CD4-positive, alpha-beta T cell (primary cell): ENCODE measurements at regions not wholly inside any gene's neighbourhood (a gene's known extent, or its start where the extent isn't known, plus 50 kb on each side); places are given as distances from the start of the nearest gene placed in this dataset.

Experiments
- ATAC-seq: fragments of 200-7000 bp; cut with Tn5 transposase; one replicate; pipeline ENCODE4 v1.10.0; 2022; ENCODE audit warnings: mild to moderate bottlenecking; ENCODE audit not compliant: poor library complexity
- CTCF ChIA-PET: fragments of 350-600 bp; sonication (Branson Sonifier 250); formaldehyde crosslinking; loops from one replicate; lab custom pipeline; 2021; ENCODE audit warnings: antibody characterized with exemption, inconsistent platforms; lab: Charles Lee
- POLR2A ChIA-PET: fragments of 350-600 bp; sonication (Branson Sonifier 250); formaldehyde crosslinking; loops from one replicate; lab custom pipeline; 2021; ENCODE audit warnings: antibody characterized with exemption, inconsistent platforms; lab: Charles Lee
- DNase-seq, 14 experiments: peaks; one replicate each; pipeline ENCODE4 v3.0.0-alpha.2; 2013 to 2020; ENCODE audit warnings: mixed read lengths in 2 of 14
- H3K27ac ChIP-seq, 2 donors: one replicate each; pipeline versions ENCODE4 v1.5.1 to v1.7.0; 2013; ENCODE audit warnings: low read length in 2 of 2, low read depth in 1 of 2, mild to moderate bottlenecking in 1 of 2
- H3K27me3 ChIP-seq, 2 experiments: 1 replicate in 1 of 2; 2 replicates in 1 of 2; pipeline versions ENCODE4 v1.6.1 to v1.7.0; 2013; ENCODE audit warnings: low read length in 2 of 2, control low read depth in 1 of 2, mild to moderate bottlenecking in 1 of 2, moderate library complexity in 1 of 2; ENCODE audit not compliant: insufficient read depth in 2 of 2, control insufficient read depth in 1 of 2
- H3K36me3 ChIP-seq: one replicate; pipeline ENCODE4 v1.6.1; 2013; ENCODE audit warnings: low read length, control low read depth; ENCODE audit not compliant: insufficient read depth
- H3K4me1 ChIP-seq: one replicate; pipeline ENCODE4 v1.6.1; 2013; ENCODE audit warnings: low read length, control low read depth; ENCODE audit not compliant: insufficient read depth
- H3K4me3 ChIP-seq: one replicate; pipeline ENCODE4 v1.5.1; 2013; ENCODE audit warnings: mild to moderate bottlenecking, low read length, moderate library complexity
- H3K9me3 ChIP-seq, 2 experiments: 1 replicate in 1 of 2; 2 replicates in 1 of 2; pipeline versions ENCODE4 v1.6.1 to v1.7.0; 2013; ENCODE audit warnings: low read length in 2 of 2, mild to moderate bottlenecking in 2 of 2, control low read depth in 1 of 2, moderate library complexity in 1 of 2; ENCODE audit not compliant: control insufficient read depth in 1 of 2, insufficient read depth in 1 of 2
- H3K27ac Mint-ChIP-seq: one replicate; pipeline ENCODE4 v1.8.0; 2020; ENCODE audit warnings: mixed read lengths
- H3K27me3 Mint-ChIP-seq: one replicate; pipeline ENCODE4 v1.8.0; 2021; ENCODE audit warnings: mixed read lengths
- H3K36me3 Mint-ChIP-seq: one replicate; pipeline ENCODE4 v1.8.0; 2021; ENCODE audit warnings: low read depth, mixed read lengths
- H3K4me1 Mint-ChIP-seq: one replicate; pipeline ENCODE4 v1.8.0; 2021; ENCODE audit warnings: low read depth, mixed read lengths
- H3K4me3 Mint-ChIP-seq: one replicate; pipeline ENCODE4 v1.8.0; 2020; ENCODE audit warnings: mild to moderate bottlenecking, mixed read lengths
- H3K9me3 Mint-ChIP-seq: one replicate; pipeline ENCODE4 v1.8.0; 2020; ENCODE audit warnings: mixed read lengths
- intact Hi-C, 2 experiments: fragments of 100-400 bp; cut with DNase I in 1 of 2; cut with micrococcal nuclease in 1 of 2; formaldehyde crosslinking; loops; one replicate each; pipeline versions ENCODE4 v1.15.1 to v1.9.0; 2023 to 2025; cut with DNase I, micrococcal nuclease
- TF ChIP-seq, protein P1 (sequence below): fragments of 200-600 bp; IDR thresholded peaks from one replicate; pipeline ENCODE4 v1.8.0; 2022; ENCODE audit warnings: antibody characterized with exemption, mild to moderate bottlenecking

DNA sequence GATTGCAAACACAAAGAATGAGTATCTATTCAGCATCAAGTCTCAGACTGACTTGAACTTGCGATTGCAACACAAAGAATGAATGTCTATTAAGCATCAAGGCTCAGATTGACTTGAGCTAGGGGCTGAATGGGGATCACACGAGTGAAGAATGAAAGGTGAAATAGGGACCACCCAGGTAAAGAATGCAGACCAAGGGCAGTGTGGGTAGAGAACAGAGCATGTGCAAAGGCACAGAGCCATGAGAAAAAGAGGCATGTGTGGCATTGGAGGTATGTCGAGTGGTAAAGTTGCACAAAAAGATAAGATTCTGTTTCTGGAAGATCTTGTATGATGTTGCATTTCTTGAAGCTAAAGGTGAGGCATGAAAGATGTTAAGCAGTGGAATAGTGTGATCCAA, 119.4 kb upstream of the GPR149 start:
- CTCF ChIA-PET, result no interaction called here
- POLR2A ChIA-PET, result no interaction called here

DNA sequence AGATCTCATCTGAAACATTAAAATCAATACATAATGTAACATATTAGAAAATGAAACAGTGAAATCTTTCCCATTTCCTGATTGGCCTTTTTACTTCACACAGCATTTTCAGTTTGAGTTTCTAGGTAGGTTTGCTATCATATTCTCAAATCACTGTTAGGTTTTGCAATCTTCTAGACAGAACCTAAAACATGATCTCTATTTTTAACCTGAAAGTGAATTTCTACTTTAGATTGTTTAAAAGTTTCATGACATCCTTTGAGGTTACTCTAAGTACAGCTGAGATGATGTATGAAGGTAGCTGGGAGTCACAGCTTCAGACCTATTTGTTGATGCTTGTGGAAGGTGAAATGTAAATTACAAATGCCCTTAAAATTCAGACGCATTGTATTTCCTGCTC, 118.4 kb upstream of the GPR149 start:
- no peak overlapping the region for H3K4me3 ChIP-seq
- intact Hi-C loops, result no loop called here
- no peaks in the 10 kb centered on the region for H3K27me3 ChIP-seq
- CTCF ChIA-PET, result no interaction called here
- POLR2A ChIA-PET, result no interaction called here
- H3K36me3 Mint-ChIP-seq, result no peaks in the 10 kb centered on the region
- H3K4me1 Mint-ChIP-seq, result no peaks in the 10 kb centered on the region
- no peaks in the 10 kb centered on the region for H3K27me3 Mint-ChIP-seq
- H3K27ac Mint-ChIP-seq, result no peak overlapping the region
- TF ChIP-seq, protein P1, sequence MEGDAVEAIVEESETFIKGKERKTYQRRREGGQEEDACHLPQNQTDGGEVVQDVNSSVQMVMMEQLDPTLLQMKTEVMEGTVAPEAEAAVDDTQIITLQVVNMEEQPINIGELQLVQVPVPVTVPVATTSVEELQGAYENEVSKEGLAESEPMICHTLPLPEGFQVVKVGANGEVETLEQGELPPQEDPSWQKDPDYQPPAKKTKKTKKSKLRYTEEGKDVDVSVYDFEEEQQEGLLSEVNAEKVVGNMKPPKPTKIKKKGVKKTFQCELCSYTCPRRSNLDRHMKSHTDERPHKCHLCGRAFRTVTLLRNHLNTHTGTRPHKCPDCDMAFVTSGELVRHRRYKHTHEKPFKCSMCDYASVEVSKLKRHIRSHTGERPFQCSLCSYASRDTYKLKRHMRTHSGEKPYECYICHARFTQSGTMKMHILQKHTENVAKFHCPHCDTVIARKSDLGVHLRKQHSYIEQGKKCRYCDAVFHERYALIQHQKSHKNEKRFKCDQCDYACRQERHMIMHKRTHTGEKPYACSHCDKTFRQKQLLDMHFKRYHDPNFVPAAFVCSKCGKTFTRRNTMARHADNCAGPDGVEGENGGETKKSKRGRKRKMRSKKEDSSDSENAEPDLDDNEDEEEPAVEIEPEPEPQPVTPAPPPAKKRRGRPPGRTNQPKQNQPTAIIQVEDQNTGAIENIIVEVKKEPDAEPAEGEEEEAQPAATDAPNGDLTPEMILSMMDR, result no peak
- DNase-seq (no peak), ATAC-seq (no peak)
- no peak overlapping the region for H3K4me3 Mint-ChIP-seq
- H3K4me1 ChIP-seq, result no peaks in the 10 kb centered on the region
- no peaks in the 10 kb centered on the region for H3K9me3 ChIP-seq
- H3K9me3 Mint-ChIP-seq, result no peaks in the 10 kb centered on the region
- no peaks in the 10 kb centered on the region for H3K36me3 ChIP-seq
- no peak overlapping the region for H3K27ac ChIP-seq

More for the DNA sequence above, 119.4 kb upstream of the GPR149 start:
- no peak overlapping the region for H3K4me3 Mint-ChIP-seq
- TF ChIP-seq, protein P1, result no peak
- Histone ChIP-seq H3K4me3 (no peak overlapping the region), H3K36me3 (no peaks in the 10 kb centered on the region), H3K4me1 (no peaks in the 10 kb centered on the region), H3K27ac (no peak overlapping the region), H3K9me3 (no peaks in the 10 kb centered on the region), H3K27me3 (no peaks in the 10 kb centered on the region)
- no peaks in the 10 kb centered on the region for H3K9me3 Mint-ChIP-seq
- no peaks in the 10 kb centered on the region for H3K4me1 Mint-ChIP-seq
- DNase-seq, result no peak
- ATAC-seq, result no peak
- intact Hi-C loops, result no loop called here
- no peaks in the 10 kb centered on the region for H3K27me3 Mint-ChIP-seq
- H3K27ac Mint-ChIP-seq, result no peak overlapping the region
- no peaks in the 10 kb centered on the region for H3K36me3 Mint-ChIP-seq

DNA sequence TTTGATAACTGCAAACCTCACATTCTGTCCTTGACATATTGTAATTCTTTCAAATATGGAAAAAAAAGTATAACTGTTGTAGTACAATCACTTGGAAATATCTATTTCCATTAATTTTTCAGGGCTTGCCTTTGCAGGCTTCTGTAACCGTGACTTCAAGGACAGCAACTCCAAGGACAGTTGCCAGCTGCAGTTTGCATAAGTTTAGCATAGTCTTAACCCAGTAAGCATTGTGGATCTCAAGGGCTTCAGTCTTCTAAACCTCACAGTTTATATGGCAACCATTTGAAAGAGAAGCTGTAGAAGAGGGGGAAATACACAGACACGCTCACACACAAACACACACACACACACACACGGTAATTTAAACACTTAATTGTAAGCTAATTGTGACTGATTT, 112.8 kb upstream of the GPR149 start:
- POLR2A ChIA-PET, result no interaction called here
- H3K27ac Mint-ChIP-seq, result no peak overlapping the region
- intact Hi-C loops, result no loop called here
- CTCF ChIA-PET, result no interaction called here
- H3K4me3 Mint-ChIP-seq, result no peak overlapping the region
- Histone ChIP-seq H3K4me3 (no peak overlapping the region), H3K9me3 (no peaks in the 10 kb centered on the region), H3K36me3 (no peaks in the 10 kb centered on the region), H3K27me3 (no peaks in the 10 kb centered on the region), H3K27ac (no peak overlapping the region), H3K4me1 (no peaks in the 10 kb centered on the region)
- peaks cover 6% of the 10 kb centered on the region for H3K27me3 Mint-ChIP-seq
- no peaks in the 10 kb centered on the region for H3K9me3 Mint-ChIP-seq
- no peaks in the 10 kb centered on the region for H3K4me1 Mint-ChIP-seq
- ATAC-seq (no peak), DNase-seq (no peak)
- H3K36me3 Mint-ChIP-seq, result no peaks in the 10 kb centered on the region
- TF ChIP-seq, protein P1, result no peak
